Stimulated activated CD4-positive, alpha-beta T cell treated with anti-CD3 and anti-CD28 coated beads, Interleukin-4, amount 100 ng/mL, for 24 hours (primary cell): ENCODE measurements at regions not wholly inside any gene's neighbourhood (a gene's known extent, or its start where the extent isn't known, plus 50 kb on each side); places are given as distances from the start of the nearest gene placed in this dataset.

Source experiments
- DNase-seq: peaks from one replicate; pipeline ENCODE4 v3.0.0-alpha.2; 2020

GRCh38 chr4:66667249-66667648 is 878.1 kb downstream of the CENPC start:
- DNase-seq = no peak

GRCh38 chr4:66662620-66663019 is 882.7 kb downstream of the CENPC start:
- no peak for DNase-seq

- no peak for DNase-seq
Measured at GRCh38 chr4:66658809-66659208, 886.5 kb downstream of the CENPC start.

- DNase-seq = no peak
Measured at GRCh38 chr4:66655505-66655904, 889.8 kb downstream of the CENPC start.

GRCh38 chr4:66653937-66654336 is 891.4 kb downstream of the CENPC start:
- DNase-seq = no peak

- no peak for DNase-seq
Measured at GRCh38 chr4:66649236-66649635, 896.1 kb downstream of the CENPC start.

- DNase-seq = no peak
Measured at GRCh38 chr4:66647926-66648325, 897.4 kb downstream of the CENPC start.

- DNase-seq = no peak
Measured at GRCh38 chr4:66647476-66647875, 897.8 kb downstream of the CENPC start.

GRCh38 chr4:66640233-66640990 is 904.9 kb downstream of the CENPC start:
- no peak for DNase-seq

GRCh38 chr4:66639361-66639760 is 905.9 kb downstream of the CENPC start:
- DNase-seq = no peak

- DNase-seq = no peak
Measured at GRCh38 chr4:66636349-66636748, 909.0 kb downstream of the CENPC start.

GRCh38 chr4:66633477-66633876 is 911.8 kb downstream of the CENPC start:
- no peak for DNase-seq

GRCh38 chr4:66629927-66630326 is 915.4 kb downstream of the CENPC start:
- no peak for DNase-seq

- DNase-seq = no peak
Measured at GRCh38 chr4:66628146-66628545, 917.2 kb downstream of the CENPC start.

GRCh38 chr4:66625480-66625879 is 919.8 kb downstream of the CENPC start:
- no peak for DNase-seq

GRCh38 chr4:66613591-66613990 is 931.7 kb downstream of the CENPC start:
- no peak for DNase-seq

- no peak for DNase-seq
Measured at GRCh38 chr4:66609014-66609413, 936.3 kb downstream of the CENPC start.

GRCh38 chr4:66606908-66607307 is 936.6 kb upstream of the EPHA5 start:
- DNase-seq = no peak

- DNase-seq = no peak
Measured at GRCh38 chr4:66606215-66606614, 935.9 kb upstream of the EPHA5 start.

GRCh38 chr4:66604192-66604591 is 933.9 kb upstream of the EPHA5 start:
- DNase-seq = no peak

GRCh38 chr4:66602622-66603021 is 932.3 kb upstream of the EPHA5 start:
- DNase-seq = no peak

- no peak for DNase-seq
Measured at GRCh38 chr4:66591968-66592367, 921.7 kb upstream of the EPHA5 start.

- DNase-seq = no peak
Measured at GRCh38 chr4:66590488-66591215, 920.4 kb upstream of the EPHA5 start.

- DNase-seq = no peak
Measured at GRCh38 chr4:66589183-66589582, 918.9 kb upstream of the EPHA5 start.

GRCh38 chr4:66585767-66586166 is 915.5 kb upstream of the EPHA5 start:
- no peak for DNase-seq
